ENCODE measurements at regions not wholly inside any gene's neighbourhood (a gene's known extent, or its start where the extent isn't known, plus 50 kb on each side); places are given as distances from the start of the nearest gene placed in this dataset.

DNA sequence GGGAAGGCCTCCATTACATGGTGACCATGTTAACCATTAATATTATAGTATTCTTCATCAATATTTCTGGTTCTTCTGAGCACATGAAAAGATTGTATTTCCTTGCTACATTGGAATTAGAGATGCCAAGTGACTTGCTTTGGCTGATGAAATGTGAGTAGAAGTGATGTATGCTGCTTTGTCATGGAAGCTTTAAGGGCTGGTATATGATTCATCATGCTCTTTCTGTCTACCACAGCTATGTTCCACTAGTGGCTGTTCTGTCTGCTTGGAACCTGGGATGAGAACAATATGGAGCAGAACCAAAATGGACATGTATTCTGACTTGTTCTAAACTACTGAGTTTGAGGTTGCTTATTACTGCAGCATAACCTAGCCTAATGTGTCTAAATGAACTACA is 163.3 kb downstream of the TM2D1 start (continued):
- TF ChIP-seq ZNF609 (CRISPR knock-in tag; IDR thresholded peaks at IDR 0.05; ENCODE audit: borderline replicate concordance) (no peak), ARNT2 (CRISPR knock-in tag; IDR thresholded peaks at IDR 0.05; ENCODE audit: low read depth) (no peak), ZBTB44 (CRISPR knock-in tag; IDR thresholded peaks at IDR 0.05) (no peak), ZNF17 (CRISPR knock-in tag; IDR thresholded peaks at IDR 0.05) (no peak), ATF1 (CRISPR knock-in tag; IDR thresholded peaks at IDR 0.05) (no peak), ZBTB49 (CRISPR knock-in tag; IDR thresholded peaks at IDR 0.05; ENCODE audit: borderline replicate concordance) (no peak), ZNF597 (CRISPR knock-in tag; IDR thresholded peaks at IDR 0.05) (no peak)

Data from HepG2 (cell line).